ENCODE measurements at regions not wholly inside any gene's neighbourhood (a gene's known extent, or its start where the extent isn't known, plus 50 kb on each side); places are given as distances from the start of the nearest gene placed in this dataset.

- DNase-seq = no peak
Measured at GRCh38 chr2:8480915-8481314, 200.9 kb upstream of the ID2 start.

- DNase-seq = no peak
Measured at GRCh38 chr2:8481463-8482009, 200.3 kb upstream of the ID2 start.

GRCh38 chr2:8482432-8482831 is 199.4 kb upstream of the ID2 start:
- no peak for DNase-seq

GRCh38 chr2:8484502-8485283 is 197.2 kb upstream of the ID2 start:
- DNase-seq = no peak

- no peak for DNase-seq
Measured at GRCh38 chr2:8485736-8486135, 196.1 kb upstream of the ID2 start.

- no peak for DNase-seq
Measured at GRCh38 chr2:8486141-8486540, 195.7 kb upstream of the ID2 start.

- DNase-seq = no peak
Measured at GRCh38 chr2:8487461-8487932, 194.4 kb upstream of the ID2 start.

GRCh38 chr2:8488001-8488738 is 193.7 kb upstream of the ID2 start:
- DNase-seq = no peak

- DNase-seq = no peak
Measured at GRCh38 chr2:8489221-8489620, 192.6 kb upstream of the ID2 start.

GRCh38 chr2:8489751-8490150 is 192.1 kb upstream of the ID2 start:
- DNase-seq = no peak

- DNase-seq = no peak
Measured at GRCh38 chr2:8490166-8490721, 191.6 kb upstream of the ID2 start.

GRCh38 chr2:8491296-8492027 is 190.4 kb upstream of the ID2 start:
- DNase-seq = no peak

GRCh38 chr2:8494151-8494550 is 187.7 kb upstream of the ID2 start:
- no peak for DNase-seq

GRCh38 chr2:8494589-8494988 is 187.3 kb upstream of the ID2 start:
- DNase-seq = no peak

- DNase-seq = no peak
Measured at GRCh38 chr2:8495189-8495989, 186.5 kb upstream of the ID2 start.

- DNase-seq = no peak
Measured at GRCh38 chr2:8496079-8496478, 185.8 kb upstream of the ID2 start.

- no peak for DNase-seq
Measured at GRCh38 chr2:8496617-8497016, 185.2 kb upstream of the ID2 start.

- no peak for DNase-seq
Measured at GRCh38 chr2:8498994-8499393, 182.9 kb upstream of the ID2 start.

- no peak for DNase-seq
Measured at GRCh38 chr2:8500124-8501054, 181.5 kb upstream of the ID2 start.

- DNase-seq = no peak
Measured at GRCh38 chr2:8501061-8501720, 180.7 kb upstream of the ID2 start.
